ENCODE measurements at regions not wholly inside any gene's neighbourhood (a gene's known extent, or its start where the extent isn't known, plus 50 kb on each side); places are given as distances from the start of the nearest gene placed in this dataset.

GRCh38 chr2:67500541-67500940 is 103.4 kb downstream of the ETAA1 start:
- no peak overlapping the region for H3K27ac ChIP-seq (ENCODE audit: low read depth, low read length)
- no TSS peak for BruUV-seq (replicated peaks)
- ChIA-PET POLR2A (no interaction called here), CTCF (no interaction called here), RAD21 (ENCODE audit: low non-redundant PET in 1 of 2, low total read pairs in 2 of 2, uncharacterized antibody in 2 of 2, unreplicated experiment in 2 of 2) (no interaction called here)
- H3K9ac ChIP-seq (ENCODE audit: low read length), result no peak overlapping the region
- H3K4me3 ChIP-seq (replicated peaks in 1 of 2; ENCODE audit: low read depth in 1 of 2, low read length in 2 of 2), result no peak overlapping the region
- no peaks in the 10 kb centered on the region for H3K36me3 ChIP-seq (ENCODE audit: control insufficient read depth in 1 of 2, insufficient read depth in 2 of 2, low read length in 2 of 2)
- H3K4me1 ChIP-seq (ENCODE audit: control insufficient read depth in 1 of 2, insufficient read depth in 2 of 2, low read length in 2 of 2), result no peaks in the 10 kb centered on the region
- no peak overlapping the region for H3K4me2 ChIP-seq (ENCODE audit: low read length)
- H3K27me3 ChIP-seq (ENCODE audit: insufficient read depth, low read length), result peaks cover 28% of the 10 kb centered on the region
- H3K9me2 ChIP-seq (ENCODE audit: insufficient read depth), result no peaks in the 10 kb centered on the region
- no peaks in the 10 kb centered on the region for H3K79me2 ChIP-seq (ENCODE audit: insufficient read depth, low read length)
- DNase-seq (ENCODE audit: low read depth, low spot score) (no peak), ATAC-seq (no peak)
- intact Hi-C loops (cut with micrococcal nuclease), result no loop called here
- TF ChIP-seq RAD21 (IDR thresholded peaks at IDR 0.05; ENCODE audit: low read depth) (no peak), CTCF (IDR thresholded peaks at IDR 0.05 in 2 of 3, conservative IDR thresholded peaks at IDR 0.05 in 1 of 3; ENCODE audit: borderline replicate concordance in 1 of 3, insufficient read depth in 1 of 3, low read depth in 2 of 3, low read length in 2 of 3) (no peak), EZH2 (IDR thresholded peaks at IDR 0.05) (no peak), SP1 (IDR thresholded peaks at IDR 0.05; ENCODE audit: low read depth) (no peak), EGR1 (IDR thresholded peaks at IDR 0.05; ENCODE audit: low read depth) (no peak), FOSL1 (IDR thresholded peaks at IDR 0.05; ENCODE audit: low read depth) (no peak), ZFX (IDR thresholded peaks at IDR 0.05) (no peak), TCF7L2 (IDR thresholded peaks at IDR 0.05; ENCODE audit: borderline replicate concordance, extremely low read depth, insufficient read depth, insufficient read length) (no peak), JUND (IDR thresholded peaks at IDR 0.05) (no peak), MAX (IDR thresholded peaks at IDR 0.05) (no peak), CEBPB (IDR thresholded peaks at IDR 0.05; ENCODE audit: low read depth) (no peak), POLR2A (IDR thresholded peaks at IDR 0.05; ENCODE audit: borderline replicate concordance, extremely low read depth, insufficient read depth, insufficient read length) (no peak), EZH2phosphoT487 (IDR thresholded peaks at IDR 0.05; ENCODE audit: borderline replicate concordance) (no peak)
- TF ChIP-seq, protein P1, sequence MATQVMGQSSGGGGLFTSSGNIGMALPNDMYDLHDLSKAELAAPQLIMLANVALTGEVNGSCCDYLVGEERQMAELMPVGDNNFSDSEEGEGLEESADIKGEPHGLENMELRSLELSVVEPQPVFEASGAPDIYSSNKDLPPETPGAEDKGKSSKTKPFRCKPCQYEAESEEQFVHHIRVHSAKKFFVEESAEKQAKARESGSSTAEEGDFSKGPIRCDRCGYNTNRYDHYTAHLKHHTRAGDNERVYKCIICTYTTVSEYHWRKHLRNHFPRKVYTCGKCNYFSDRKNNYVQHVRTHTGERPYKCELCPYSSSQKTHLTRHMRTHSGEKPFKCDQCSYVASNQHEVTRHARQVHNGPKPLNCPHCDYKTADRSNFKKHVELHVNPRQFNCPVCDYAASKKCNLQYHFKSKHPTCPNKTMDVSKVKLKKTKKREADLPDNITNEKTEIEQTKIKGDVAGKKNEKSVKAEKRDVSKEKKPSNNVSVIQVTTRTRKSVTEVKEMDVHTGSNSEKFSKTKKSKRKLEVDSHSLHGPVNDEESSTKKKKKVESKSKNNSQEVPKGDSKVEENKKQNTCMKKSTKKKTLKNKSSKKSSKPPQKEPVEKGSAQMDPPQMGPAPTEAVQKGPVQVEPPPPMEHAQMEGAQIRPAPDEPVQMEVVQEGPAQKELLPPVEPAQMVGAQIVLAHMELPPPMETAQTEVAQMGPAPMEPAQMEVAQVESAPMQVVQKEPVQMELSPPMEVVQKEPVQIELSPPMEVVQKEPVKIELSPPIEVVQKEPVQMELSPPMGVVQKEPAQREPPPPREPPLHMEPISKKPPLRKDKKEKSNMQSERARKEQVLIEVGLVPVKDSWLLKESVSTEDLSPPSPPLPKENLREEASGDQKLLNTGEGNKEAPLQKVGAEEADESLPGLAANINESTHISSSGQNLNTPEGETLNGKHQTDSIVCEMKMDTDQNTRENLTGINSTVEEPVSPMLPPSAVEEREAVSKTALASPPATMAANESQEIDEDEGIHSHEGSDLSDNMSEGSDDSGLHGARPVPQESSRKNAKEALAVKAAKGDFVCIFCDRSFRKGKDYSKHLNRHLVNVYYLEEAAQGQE (IDR thresholded peaks at IDR 0.05; ENCODE audit: low read depth), result no peak
- H4K20me1 ChIP-seq (ENCODE audit: insufficient read depth), result no peaks in the 10 kb centered on the region
- H3K9me3 ChIP-seq (ENCODE audit: control insufficient read depth in 1 of 2, insufficient read depth in 1 of 2, low read depth in 1 of 2, low read length in 2 of 2), result no peaks in the 10 kb centered on the region
- H2AFZ ChIP-seq (ENCODE audit: low read depth, low read length, poor library complexity, severe bottlenecking), result no peak overlapping the region

All from HCT116 (cell line).